ENCODE measurements at regions not wholly inside any gene's neighbourhood (a gene's known extent, or its start where the extent isn't known, plus 50 kb on each side); places are given as distances from the start of the nearest gene placed in this dataset.
"Not testable (repeated sequence)": the region's sequence is repeated elsewhere in the genome, so short reads cannot be mapped to it uniquely, and the experiment has no call there.

DNA sequence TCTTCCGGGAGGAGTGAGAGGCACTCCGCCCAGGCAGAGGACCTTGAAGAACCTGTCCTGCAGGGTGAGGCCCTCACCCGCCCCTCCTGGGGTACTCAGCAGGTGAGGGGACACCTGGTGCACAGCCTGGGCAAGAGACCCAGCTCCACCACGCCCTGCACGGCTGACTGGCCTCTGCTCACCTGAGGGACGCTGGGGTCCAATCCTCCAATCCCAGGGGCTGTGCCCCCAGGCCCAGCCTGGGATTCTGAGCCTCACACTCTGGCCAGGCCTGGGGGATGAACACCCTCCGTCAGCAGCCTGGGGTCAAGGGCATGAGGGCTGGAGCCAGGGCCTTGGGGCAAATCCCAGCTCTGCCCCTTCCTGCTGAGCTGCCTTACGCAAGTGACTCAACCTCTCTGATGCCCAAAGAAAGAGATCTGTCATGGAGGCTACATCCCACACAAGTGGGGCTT, 149.9 kb upstream of the PTPN1 start:
- Histone ChIP-seq H3K4me1 (ENCODE audit: control insufficient read depth, insufficient read depth, low read length, unreplicated experiment) (no peaks in the 10 kb centered on the region), H3K27me3 (ENCODE audit: insufficient read depth, low read length) (no peaks in the 10 kb centered on the region), H3K79me2 (ENCODE audit: control insufficient read depth, insufficient read depth, low read length, unreplicated experiment) (no peaks in the 10 kb centered on the region)

DNA sequence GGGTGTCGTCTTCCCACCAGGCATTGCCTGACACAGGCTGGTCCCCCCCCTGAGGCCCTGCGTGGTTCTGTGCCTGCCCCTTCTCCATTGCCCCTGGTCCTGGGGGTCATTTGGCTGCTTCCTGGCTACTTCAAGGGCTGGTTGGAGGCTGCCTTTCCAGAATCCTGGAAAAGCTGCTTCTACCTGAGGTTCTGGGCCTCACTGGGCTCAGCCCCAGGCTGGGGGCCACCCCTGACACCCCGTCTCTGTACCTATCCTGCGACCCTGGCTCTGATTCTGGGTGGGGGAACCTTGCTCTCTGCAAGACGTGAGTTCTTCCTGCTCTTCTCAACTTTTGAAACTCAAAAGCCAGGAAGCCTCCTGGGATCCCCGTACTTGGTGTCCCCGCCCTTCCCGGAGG, 149.3 kb upstream of the PTPN1 start:
- Histone ChIP-seq H3K27ac (ENCODE audit: low read depth, low read length) (no peak overlapping the region), H3K79me2 (ENCODE audit: control insufficient read depth, insufficient read depth, low read length, unreplicated experiment) (no peaks in the 10 kb centered on the region), H3K36me3 (ENCODE audit: insufficient read depth, low read length) (no peaks in the 10 kb centered on the region), H3K4me3 (ENCODE audit: low read depth, low read length) (no peak overlapping the region), H2AFZ (ENCODE audit: low read length, unreplicated experiment) (no peak overlapping the region), H3K4me1 (ENCODE audit: control insufficient read depth, insufficient read depth, low read length, unreplicated experiment) (no peaks in the 10 kb centered on the region), H3K27me3 (ENCODE audit: insufficient read depth, low read length) (no peaks in the 10 kb centered on the region)

More for the DNA sequence above, 149.9 kb upstream of the PTPN1 start:
- no peak overlapping the region for H3K27ac ChIP-seq (ENCODE audit: low read depth, low read length)
- H2AFZ ChIP-seq (ENCODE audit: low read length, unreplicated experiment) = no peak overlapping the region
- no peak overlapping the region for H3K4me3 ChIP-seq (ENCODE audit: low read depth, low read length)
- H3K36me3 ChIP-seq (ENCODE audit: insufficient read depth, low read length) = no peaks in the 10 kb centered on the region

DNA sequence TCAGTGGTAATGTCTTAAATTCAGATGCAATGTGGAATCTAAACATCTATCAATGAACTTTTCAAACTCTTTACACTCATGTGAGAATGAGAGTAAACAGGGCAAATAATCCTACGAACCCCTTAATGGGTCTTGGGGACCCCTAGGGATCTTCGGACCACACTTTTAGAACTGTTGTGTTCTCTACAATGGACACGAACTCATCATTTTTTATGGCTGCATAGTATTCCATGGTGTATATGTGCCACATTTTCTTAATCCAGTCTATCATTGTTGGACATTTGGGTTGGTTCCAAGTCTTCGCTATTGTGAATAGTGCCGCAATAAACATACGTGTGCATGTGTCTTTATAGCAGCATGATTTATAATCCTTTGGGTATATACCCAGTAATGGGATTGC, 148.0 kb upstream of the PTPN1 start:
- H3K79me2 ChIP-seq (ENCODE audit: control insufficient read depth, insufficient read depth, low read length, unreplicated experiment); H2AFZ ChIP-seq (ENCODE audit: low read length, unreplicated experiment); H3K4me1 ChIP-seq (ENCODE audit: control insufficient read depth, insufficient read depth, low read length, unreplicated experiment); H3K4me3 ChIP-seq (ENCODE audit: low read depth, low read length); H3K27me3 ChIP-seq (ENCODE audit: insufficient read depth, low read length); H3K36me3 ChIP-seq (ENCODE audit: insufficient read depth, low read length); H3K27ac ChIP-seq (ENCODE audit: low read depth, low read length): not testable (repeated sequence)

DNA sequence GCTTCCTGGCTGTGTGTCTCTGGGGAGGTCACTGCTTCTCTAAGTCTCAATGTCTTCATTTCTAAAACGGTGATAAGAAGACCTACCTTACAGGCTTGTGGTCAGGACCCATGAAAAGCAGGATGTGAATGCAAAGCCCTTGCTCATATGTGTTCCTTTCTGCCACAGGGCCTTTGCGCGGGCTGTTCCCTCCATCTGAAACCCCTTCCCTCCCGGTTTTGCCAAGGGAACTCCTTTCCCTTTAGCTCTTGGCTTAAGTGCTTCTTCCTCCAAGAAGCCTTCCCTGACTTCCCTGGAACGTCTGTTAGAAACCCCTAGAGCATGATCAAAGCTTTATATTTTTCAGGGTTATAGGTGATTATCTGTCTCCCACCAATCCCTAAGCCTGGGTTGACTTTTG, 147.2 kb upstream of the PTPN1 start:
- H3K27ac ChIP-seq (ENCODE audit: low read depth, low read length) = no peak overlapping the region
- H3K4me3 ChIP-seq (ENCODE audit: low read depth, low read length) = no peak overlapping the region
- H3K4me1 ChIP-seq (ENCODE audit: control insufficient read depth, insufficient read depth, low read length, unreplicated experiment) = peaks cover 3% of the 10 kb centered on the region
- H3K27me3 ChIP-seq (ENCODE audit: insufficient read depth, low read length) = no peaks in the 10 kb centered on the region
- H2AFZ ChIP-seq (ENCODE audit: low read length, unreplicated experiment) = no peak overlapping the region
- no peaks in the 10 kb centered on the region for H3K79me2 ChIP-seq (ENCODE audit: control insufficient read depth, insufficient read depth, low read length, unreplicated experiment)
- H3K36me3 ChIP-seq (ENCODE audit: insufficient read depth, low read length) = no peaks in the 10 kb centered on the region

DNA sequence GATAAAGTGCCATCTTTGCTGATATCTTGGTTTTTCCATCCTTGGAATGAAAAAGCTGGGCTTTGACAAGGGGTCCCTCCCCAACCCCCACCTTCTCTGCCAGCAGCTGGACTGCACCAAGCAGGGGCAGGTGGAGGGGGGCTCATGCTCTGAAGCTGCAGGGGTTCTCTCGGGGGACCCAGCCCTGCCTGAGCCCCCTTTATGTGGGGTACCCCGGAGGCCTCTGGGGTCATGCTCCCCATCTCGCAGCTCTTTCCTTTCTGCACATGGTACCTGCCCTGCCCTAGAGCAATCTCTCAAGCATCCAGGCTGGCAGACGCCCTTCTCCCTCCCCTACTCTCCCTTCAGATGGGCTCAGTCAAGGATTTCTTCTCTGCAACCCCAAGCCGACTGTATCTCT, 146.7 kb upstream of the PTPN1 start:
- H3K27ac ChIP-seq (ENCODE audit: low read depth, low read length) = no peak overlapping the region
- no peaks in the 10 kb centered on the region for H3K27me3 ChIP-seq (ENCODE audit: insufficient read depth, low read length)
- H3K36me3 ChIP-seq (ENCODE audit: insufficient read depth, low read length) = no peaks in the 10 kb centered on the region
- no peak overlapping the region for H3K4me3 ChIP-seq (ENCODE audit: low read depth, low read length)
- no peaks in the 10 kb centered on the region for H3K79me2 ChIP-seq (ENCODE audit: control insufficient read depth, insufficient read depth, low read length, unreplicated experiment)
- H2AFZ ChIP-seq (ENCODE audit: low read length, unreplicated experiment) = no peak overlapping the region
- H3K4me1 ChIP-seq (ENCODE audit: control insufficient read depth, insufficient read depth, low read length, unreplicated experiment) = peaks cover 3% of the 10 kb centered on the region

DNA sequence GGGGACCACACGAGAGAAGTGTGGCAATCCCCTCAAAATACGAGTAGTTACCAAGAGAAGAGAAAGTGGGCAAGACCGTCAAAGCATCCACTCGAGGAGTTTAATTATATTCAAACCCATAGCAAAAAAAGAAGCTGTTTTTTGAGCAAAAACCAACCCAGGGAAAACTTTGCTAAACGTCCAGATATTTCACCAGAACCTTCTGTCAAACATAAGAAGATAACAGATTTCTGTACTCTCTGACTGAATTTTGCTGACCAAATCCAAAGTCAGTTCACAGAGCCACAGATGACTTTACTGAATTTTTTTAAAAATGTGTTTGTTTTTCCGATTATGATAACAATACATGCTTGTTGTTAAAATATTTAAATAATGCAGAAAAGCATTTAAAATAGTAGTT, 145.6 kb upstream of the PTPN1 start:
- Histone ChIP-seq H3K4me3 (ENCODE audit: low read depth, low read length) (no peak overlapping the region), H3K27me3 (ENCODE audit: insufficient read depth, low read length) (no peaks in the 10 kb centered on the region), H3K4me1 (ENCODE audit: control insufficient read depth, insufficient read depth, low read length, unreplicated experiment) (peaks cover 3% of the 10 kb centered on the region), H3K27ac (ENCODE audit: low read depth, low read length) (no peak overlapping the region), H3K36me3 (ENCODE audit: insufficient read depth, low read length) (no peaks in the 10 kb centered on the region), H2AFZ (ENCODE audit: low read length, unreplicated experiment) (no peak overlapping the region), H3K79me2 (ENCODE audit: control insufficient read depth, insufficient read depth, low read length, unreplicated experiment) (no peaks in the 10 kb centered on the region)

DNA sequence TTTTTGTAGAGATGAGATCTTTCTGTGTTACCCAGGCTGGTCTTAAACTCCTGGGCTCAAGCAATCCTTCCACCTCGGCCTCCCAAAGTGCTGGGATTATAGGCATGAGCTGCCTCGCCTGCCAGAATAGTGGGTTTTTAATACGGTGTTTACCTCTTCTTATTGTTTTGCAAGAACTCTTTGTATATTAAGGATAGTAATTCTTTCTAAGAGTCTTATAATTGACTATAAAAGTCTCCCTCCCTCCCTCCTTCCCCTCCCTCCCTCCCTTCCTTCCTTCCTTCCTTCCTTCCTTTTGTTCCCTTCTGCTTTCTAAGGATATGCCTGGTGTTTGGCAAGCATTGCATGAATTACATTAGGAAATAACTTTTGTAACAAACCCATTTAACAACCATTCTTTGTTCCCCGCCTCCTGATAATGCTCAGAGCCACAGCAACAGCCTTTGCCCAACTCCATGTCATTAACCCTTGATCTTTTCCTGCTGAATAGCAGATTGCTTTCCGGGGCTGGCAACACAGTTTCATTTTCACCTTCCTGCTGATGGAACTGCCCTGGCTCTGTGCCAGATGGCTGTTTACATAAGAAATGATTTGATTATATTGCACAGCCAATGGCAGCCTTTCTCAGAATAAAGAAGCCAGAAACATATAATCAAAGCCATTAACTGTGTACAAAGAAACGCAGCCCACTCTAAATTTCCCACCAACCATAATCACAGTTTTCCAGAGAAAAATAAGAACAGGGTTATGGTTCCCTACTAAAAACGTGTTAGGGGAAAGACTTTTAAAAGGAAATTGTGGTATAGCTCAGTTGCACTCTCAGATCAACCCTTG, 143.7 kb upstream of the PTPN1 start:
- Histone ChIP-seq H3K27me3 (ENCODE audit: insufficient read depth, low read length) (no peaks in the 10 kb centered on the region), H3K36me3 (ENCODE audit: insufficient read depth, low read length) (no peaks in the 10 kb centered on the region), H3K79me2 (ENCODE audit: control insufficient read depth, insufficient read depth, low read length, unreplicated experiment) (no peaks in the 10 kb centered on the region), H2AFZ (ENCODE audit: low read length, unreplicated experiment) (no peak overlapping the region), H3K4me3 (ENCODE audit: low read depth, low read length) (no peak overlapping the region), H3K4me1 (ENCODE audit: control insufficient read depth, insufficient read depth, low read length, unreplicated experiment) (peaks cover 3% of the 10 kb centered on the region), H3K27ac (ENCODE audit: low read depth, low read length) (no peak overlapping the region)

DNA sequence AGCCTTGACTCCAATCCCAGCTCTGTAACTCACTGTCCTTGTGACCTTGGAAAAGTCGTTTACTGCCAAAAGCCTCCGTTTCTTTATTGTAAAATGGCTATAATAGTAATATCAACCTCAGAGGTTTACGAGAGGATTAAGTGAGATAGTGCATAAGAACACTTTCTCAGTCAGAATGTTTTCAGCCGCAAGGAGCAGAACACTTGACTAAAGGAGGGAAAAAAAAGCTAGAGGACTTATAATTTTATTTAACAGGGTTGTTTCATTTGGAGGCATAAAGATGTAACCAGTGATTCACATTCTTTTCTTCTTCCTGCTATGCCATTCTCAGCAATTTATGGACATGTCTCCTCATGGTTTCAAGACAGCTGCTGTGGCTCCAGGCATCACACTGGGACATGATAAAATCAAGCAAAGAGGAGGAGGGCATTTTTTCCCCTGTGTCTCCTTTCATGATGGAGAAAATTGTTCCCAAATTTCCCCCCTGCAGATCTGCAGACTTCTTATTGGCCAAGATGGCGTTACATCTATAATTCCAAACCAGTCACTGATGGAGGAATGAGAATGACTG, 143.0 kb upstream of the PTPN1 start:
- no peaks in the 10 kb centered on the region for H3K79me2 ChIP-seq (ENCODE audit: control insufficient read depth, insufficient read depth, low read length, unreplicated experiment)
- no peak overlapping the region for H3K27ac ChIP-seq (ENCODE audit: low read depth, low read length)
- no peaks in the 10 kb centered on the region for H3K36me3 ChIP-seq (ENCODE audit: insufficient read depth, low read length)
- no peak overlapping the region for H3K4me3 ChIP-seq (ENCODE audit: low read depth, low read length)
- no peaks in the 10 kb centered on the region for H3K27me3 ChIP-seq (ENCODE audit: insufficient read depth, low read length)
- H3K4me1 ChIP-seq (ENCODE audit: control insufficient read depth, insufficient read depth, low read length, unreplicated experiment) = peaks cover 5% of the 10 kb centered on the region
- H2AFZ ChIP-seq (ENCODE audit: low read length, unreplicated experiment) = no peak overlapping the region

DNA sequence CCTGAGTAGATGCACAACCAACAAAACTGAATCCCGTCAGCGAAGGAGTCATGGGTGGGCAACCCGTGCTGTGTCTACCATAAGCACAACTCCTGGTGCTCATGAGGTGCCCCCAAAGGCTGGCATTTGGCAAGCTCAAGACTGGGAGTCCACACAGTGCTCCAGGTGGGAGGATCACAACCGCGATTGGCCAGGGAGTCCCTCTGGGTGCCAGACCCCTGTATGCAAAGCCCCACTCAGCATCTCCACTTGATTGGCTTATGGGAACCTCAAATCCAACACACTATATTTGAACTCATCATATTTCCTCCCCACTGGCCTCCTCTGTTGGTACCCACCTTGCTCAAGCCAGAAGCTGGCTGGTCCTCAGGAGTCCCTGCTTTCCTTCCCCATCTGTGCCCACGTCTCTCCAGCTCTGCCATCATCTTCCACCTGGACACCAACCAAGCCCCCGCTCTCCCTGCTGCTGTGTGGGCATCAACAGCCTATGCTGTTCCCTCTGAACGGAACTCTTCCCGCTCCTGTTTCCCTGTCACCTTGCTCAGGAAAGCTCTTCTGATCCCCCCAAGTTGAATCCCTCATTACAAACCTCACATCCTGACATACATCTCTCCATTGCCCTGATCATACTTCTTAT, 142.3 kb upstream of the PTPN1 start:
- Histone ChIP-seq H3K4me1 (ENCODE audit: control insufficient read depth, insufficient read depth, low read length, unreplicated experiment) (peaks cover 12% of the 10 kb centered on the region), H3K79me2 (ENCODE audit: control insufficient read depth, insufficient read depth, low read length, unreplicated experiment) (no peaks in the 10 kb centered on the region), H3K27ac (ENCODE audit: low read depth, low read length) (no peak overlapping the region), H3K4me3 (ENCODE audit: low read depth, low read length) (no peak overlapping the region), H3K36me3 (ENCODE audit: insufficient read depth, low read length) (no peaks in the 10 kb centered on the region), H3K27me3 (ENCODE audit: insufficient read depth, low read length) (no peaks in the 10 kb centered on the region), H2AFZ (ENCODE audit: low read length, unreplicated experiment) (no peak overlapping the region)

DNA sequence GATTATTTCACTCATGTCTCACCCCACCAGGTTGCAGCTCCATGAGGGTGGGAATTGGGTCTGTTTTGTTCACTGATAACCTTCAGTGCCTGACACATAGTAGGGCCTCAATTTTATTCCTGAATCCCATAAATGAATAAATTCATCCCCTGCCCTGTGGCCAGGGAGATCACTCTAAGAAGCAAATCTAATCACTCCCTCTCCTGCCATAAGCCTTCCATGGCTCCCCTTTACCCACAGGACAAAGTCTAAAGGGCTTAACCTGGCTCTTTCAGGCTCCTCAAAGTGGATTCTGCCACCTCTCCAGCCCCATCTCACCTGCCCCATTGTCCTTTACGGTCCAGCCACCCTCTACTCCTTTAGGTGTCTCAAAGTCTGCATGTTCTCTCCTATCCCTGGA, 141.8 kb upstream of the PTPN1 start:
- no peaks in the 10 kb centered on the region for H3K27me3 ChIP-seq (ENCODE audit: insufficient read depth, low read length)
- no peak overlapping the region for H3K4me3 ChIP-seq (ENCODE audit: low read depth, low read length)
- H3K36me3 ChIP-seq (ENCODE audit: insufficient read depth, low read length) = no peaks in the 10 kb centered on the region
- peaks cover 12% of the 10 kb centered on the region for H3K4me1 ChIP-seq (ENCODE audit: control insufficient read depth, insufficient read depth, low read length, unreplicated experiment)
- no peaks in the 10 kb centered on the region for H3K79me2 ChIP-seq (ENCODE audit: control insufficient read depth, insufficient read depth, low read length, unreplicated experiment)
- H3K27ac ChIP-seq (ENCODE audit: low read depth, low read length) = no peak overlapping the region
- no peak overlapping the region for H2AFZ ChIP-seq (ENCODE audit: low read length, unreplicated experiment)

DNA sequence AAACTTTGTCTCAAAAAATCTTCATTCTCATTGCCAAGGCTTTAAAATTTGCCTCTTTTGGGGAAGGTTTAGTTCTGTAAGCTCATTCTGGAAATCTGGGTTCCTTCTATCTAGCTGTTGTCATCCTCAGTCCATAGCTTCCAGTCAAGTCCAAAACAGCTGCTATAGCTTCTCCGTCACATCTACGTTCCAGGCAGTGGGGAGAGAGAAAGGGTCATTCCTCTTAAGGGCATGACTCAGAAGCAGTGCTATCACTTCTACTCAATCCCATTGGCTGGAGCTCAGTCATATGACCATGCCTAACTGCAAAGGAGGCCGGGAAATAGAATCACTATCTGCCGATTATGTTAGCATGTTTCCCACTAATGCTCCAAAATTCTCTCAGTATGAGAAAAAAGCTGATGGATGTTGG, 141.4 kb upstream of the PTPN1 start:
- H2AFZ ChIP-seq (ENCODE audit: low read length, unreplicated experiment) = no peak overlapping the region
- peaks cover 13% of the 10 kb centered on the region for H3K4me1 ChIP-seq (ENCODE audit: control insufficient read depth, insufficient read depth, low read length, unreplicated experiment)
- H3K79me2 ChIP-seq (ENCODE audit: control insufficient read depth, insufficient read depth, low read length, unreplicated experiment) = no peaks in the 10 kb centered on the region
- no peaks in the 10 kb centered on the region for H3K36me3 ChIP-seq (ENCODE audit: insufficient read depth, low read length)
- no peaks in the 10 kb centered on the region for H3K27me3 ChIP-seq (ENCODE audit: insufficient read depth, low read length)
- H3K27ac ChIP-seq (ENCODE audit: low read depth, low read length) = no peak overlapping the region
- no peak overlapping the region for H3K4me3 ChIP-seq (ENCODE audit: low read depth, low read length)

All from ACC112 (cell line).